GM23338 (cell line): ENCODE measurements at regions not wholly inside any gene's neighbourhood (a gene's known extent, or its start where the extent isn't known, plus 50 kb on each side); places are given as distances from the start of the nearest gene placed in this dataset.

ENCODE experiments used
- ATAC-seq: fragments of 200-7000 bp; cut with Tn5 transposase; 3 replicates; pipeline ENCODE4 v1.9.1; 2020
- DNase-seq: peaks from one replicate; pipeline ENCODE4 v3.0.0-alpha.2; 2015; ENCODE audit warnings: low spot score
- H2AFZ ChIP-seq: fragments of 200-600 bp; sonication (generic); 2 replicates; pipeline ENCODE4 v1.8.0; 2016; ENCODE audit warnings: antibody characterized with exemption, mild to moderate bottlenecking, moderate library complexity
- H3F3A ChIP-seq: fragments of 200-600 bp; sonication (generic); replicated peaks from 2 replicates; pipeline ENCODE4 v1.8.0; 2017; ENCODE audit warnings: antibody characterized with exemption, mixed run types, low read depth
- H3K27ac ChIP-seq: fragments of 200-600 bp; sonication (generic); 2 replicates; pipeline ENCODE4 v1.6.1; 2016; ENCODE audit warnings: low read depth
- H3K27me3 ChIP-seq: fragments of 200-600 bp; sonication (generic); 2 replicates; pipeline ENCODE4 v1.8.0; 2016; ENCODE audit warnings: mild to moderate bottlenecking, mixed run types, moderate library complexity; ENCODE audit not compliant: insufficient read depth
- H3K36me3 ChIP-seq: fragments of 200-600 bp; sonication (generic); 2 replicates; pipeline ENCODE4 v1.8.0; 2016; ENCODE audit warnings: mild to moderate bottlenecking; ENCODE audit not compliant: insufficient read depth
- H3K4me1 ChIP-seq: fragments of 200-600 bp; sonication (generic); 2 replicates; pipeline ENCODE4 v1.8.0; 2016; ENCODE audit warnings: mild to moderate bottlenecking, moderate library complexity; ENCODE audit not compliant: insufficient read depth
- H3K4me2 ChIP-seq: fragments of 200-600 bp; sonication (generic); 2 replicates; pipeline ENCODE4 v1.7.1; 2017; ENCODE audit warnings: mixed run types
- H3K4me3 ChIP-seq: fragments of 200-600 bp; sonication (generic); 2 replicates; pipeline ENCODE4 v1.6.1; 2016; ENCODE audit warnings: mixed run types
- H3K79me2 ChIP-seq: fragments of 200-600 bp; sonication (generic); replicated peaks from 2 replicates; pipeline ENCODE4 v1.8.0; 2017; ENCODE audit warnings: mild to moderate bottlenecking; ENCODE audit not compliant: insufficient read depth
- H3K9me2 ChIP-seq: fragments of 200-600 bp; sonication (generic); 2 replicates; pipeline ENCODE4 v1.8.0; 2017; ENCODE audit not compliant: insufficient read depth
- H4K20me1 ChIP-seq: fragments of 200-600 bp; sonication (generic); replicated peaks from 2 replicates; pipeline ENCODE4 v1.8.0; 2017; ENCODE audit warnings: mild to moderate bottlenecking; ENCODE audit not compliant: insufficient read depth
- H3K27ac Mint-ChIP-seq: 2 replicates; pipeline ENCODE4 v1.8.0; 2020; ENCODE audit warnings: inconsistent platforms, mild to moderate bottlenecking, moderate library complexity, mixed read lengths
- H3K27me3 Mint-ChIP-seq: 3 replicates; pipeline ENCODE4 v1.8.0; 2022; ENCODE audit warnings: low read depth, mild to moderate bottlenecking, moderate library complexity, mixed read lengths, inconsistent platforms; ENCODE audit not compliant: insufficient read depth, poor library complexity
- H3K36me3 Mint-ChIP-seq: 3 replicates; pipeline ENCODE4 v1.8.0; 2021; ENCODE audit warnings: low read depth, mild to moderate bottlenecking, inconsistent platforms, moderate library complexity, mixed read lengths
- H3K4me1 Mint-ChIP-seq: 3 replicates; pipeline ENCODE4 v1.8.0; 2020; ENCODE audit warnings: mild to moderate bottlenecking, inconsistent platforms, mixed read lengths
- H3K4me3 Mint-ChIP-seq: 3 replicates; pipeline ENCODE4 v1.8.0; 2021; ENCODE audit warnings: moderate library complexity, mild to moderate bottlenecking, inconsistent platforms, mixed read lengths
- H3K9me3 Mint-ChIP-seq: 3 replicates; pipeline ENCODE4 v1.8.0; 2020; ENCODE audit warnings: moderate library complexity, mild to moderate bottlenecking, inconsistent platforms, mixed read lengths
- CTCF ChIP-seq, 2 experiments: fragments of 200-600 bp in 1 of 2; sonication (generic) in 1 of 2; conservative IDR thresholded peaks; 2 replicates each; pipeline versions ENCODE4 v1.5.1 to v1.6.1; 2016 to 2017; ENCODE audit warnings: antibody characterized with exemption in 2 of 2, low read depth in 2 of 2, mild to moderate bottlenecking in 2 of 2, moderate library complexity in 1 of 2
- NANOG ChIP-seq: IDR thresholded peaks from 2 replicates; pipeline ENCODE4 v1.6.1; 2016; ENCODE audit warnings: antibody characterized with exemption, borderline replicate concordance
- REST ChIP-seq: IDR thresholded peaks from one replicate; pipeline ENCODE4 v1.6.1; 2018; ENCODE audit warnings: antibody characterized with exemption; ENCODE audit not compliant: unreplicated experiment
- STAT1 ChIP-seq: IDR thresholded peaks from one replicate; pipeline ENCODE4 v1.6.1; 2016; ENCODE audit warnings: antibody characterized with exemption; ENCODE audit not compliant: unreplicated experiment
- ZNF331 ChIP-seq: fragments of 250-450 bp; sonication (Bioruptor Pico); IDR thresholded peaks from 2 replicates; pipeline ENCODE4 v1.5.0; 2020; ENCODE audit warnings: low read depth, mild to moderate bottlenecking, moderate library complexity
- ZNF462 ChIP-seq: fragments of 250-450 bp; sonication (Bioruptor Pico); IDR thresholded peaks from 2 replicates; pipeline ENCODE4 v1.5.0; 2020; ENCODE audit warnings: mild to moderate bottlenecking, moderate library complexity

DNA sequence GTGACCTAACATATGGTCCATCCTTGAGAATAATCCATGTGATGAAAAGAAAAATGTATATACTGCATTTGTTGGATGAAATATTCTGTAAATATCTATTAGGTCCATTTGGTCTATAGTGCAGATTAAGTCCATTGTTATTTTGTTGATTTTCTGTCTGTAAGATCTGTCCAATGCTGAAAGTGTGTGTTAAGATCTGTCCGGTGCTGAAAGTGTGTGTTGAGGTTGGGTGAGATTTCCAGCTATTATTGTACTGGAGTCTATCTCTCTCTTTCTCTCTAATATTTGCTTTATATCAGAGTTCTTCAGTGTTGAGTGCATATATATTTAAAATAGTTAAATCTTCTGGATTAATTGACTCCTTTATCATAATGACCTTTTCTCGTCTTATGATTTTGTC lies 828.8 kb upstream of the CRIM1 start:
- Mint-ChIP-seq H3K4me1 (peaks cover 6% of the 10 kb centered on the region), H3K9me3 (peaks cover 44% of the 10 kb centered on the region), H3K4me3 (no peak overlapping the region), H3K36me3 (peaks cover 33% of the 10 kb centered on the region), H3K27me3 (no peaks in the 10 kb centered on the region), H3K27ac (no peak overlapping the region)
- H3K79me2 ChIP-seq: no peaks in the 10 kb centered on the region
- no peaks in the 10 kb centered on the region for H4K20me1 ChIP-seq
- H3K4me2 ChIP-seq: no peak overlapping the region
- H3K9me2 ChIP-seq: peaks cover 4% of the 10 kb centered on the region; the same call in 1 of the 2 replicates
- H3K4me3 ChIP-seq: no peak overlapping the region
- DNase-seq (no peak), ATAC-seq (no peak)
- TF ChIP-seq CTCF (conservative IDR thresholded peaks at IDR 0.05; ENCODE audit: low read depth in 2 of 2): no peak
- no peak for TF ChIP-seq ZNF331
- no peak for TF ChIP-seq ZNF462 (CRISPR knock-in tag)
- no peak for TF ChIP-seq STAT1
- peak; percentile 60 for TF ChIP-seq REST
- TF ChIP-seq NANOG: no peak
- H3K36me3 ChIP-seq: no peaks in the 10 kb centered on the region
- no peaks in the 10 kb centered on the region for H3K27me3 ChIP-seq
- no peaks in the 10 kb centered on the region for H3F3A ChIP-seq
- H3K4me1 ChIP-seq: peaks cover 5% of the 10 kb centered on the region; the same call in 1 of the 2 replicates
- no peak overlapping the region for H2AFZ ChIP-seq
- no peak overlapping the region for H3K27ac ChIP-seq
